ENCODE measurements at regions not wholly inside any gene's neighbourhood (a gene's known extent, or its start where the extent isn't known, plus 50 kb on each side); places are given as distances from the start of the nearest gene placed in this dataset.

DNA sequence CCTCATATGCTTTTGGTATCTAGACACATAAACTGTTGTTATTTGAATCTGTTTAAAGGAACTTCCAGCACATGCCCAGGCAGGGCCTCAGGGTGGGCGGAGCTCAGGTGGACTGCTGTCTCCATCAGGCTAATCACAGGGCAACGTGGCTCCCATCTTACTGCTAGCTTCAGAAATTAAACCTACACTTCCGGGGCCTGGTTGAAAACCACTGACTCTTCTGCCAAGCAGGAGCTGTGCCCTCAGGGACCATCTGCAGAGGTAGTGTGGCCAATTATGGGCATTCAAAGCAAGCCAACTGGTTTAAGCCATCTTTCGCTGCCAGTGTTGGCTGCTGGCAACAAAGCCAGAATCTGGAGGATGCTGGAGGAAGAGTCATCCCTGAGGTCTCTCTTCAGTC lies 97.5 kb downstream of the TMX1 start:
- no peaks in the 10 kb centered on the region for H3K4me1 ChIP-seq (ENCODE audit: control insufficient read depth, low read length)
- no peaks in the 10 kb centered on the region for H4K20me1 ChIP-seq (ENCODE audit: control insufficient read depth, insufficient read depth, low read depth, low read length)
- TF ChIP-seq EZH2phosphoT487 (IDR thresholded peaks at IDR 0.05; ENCODE audit: borderline replicate concordance, low read length): no peak
- TF ChIP-seq, protein P1, sequence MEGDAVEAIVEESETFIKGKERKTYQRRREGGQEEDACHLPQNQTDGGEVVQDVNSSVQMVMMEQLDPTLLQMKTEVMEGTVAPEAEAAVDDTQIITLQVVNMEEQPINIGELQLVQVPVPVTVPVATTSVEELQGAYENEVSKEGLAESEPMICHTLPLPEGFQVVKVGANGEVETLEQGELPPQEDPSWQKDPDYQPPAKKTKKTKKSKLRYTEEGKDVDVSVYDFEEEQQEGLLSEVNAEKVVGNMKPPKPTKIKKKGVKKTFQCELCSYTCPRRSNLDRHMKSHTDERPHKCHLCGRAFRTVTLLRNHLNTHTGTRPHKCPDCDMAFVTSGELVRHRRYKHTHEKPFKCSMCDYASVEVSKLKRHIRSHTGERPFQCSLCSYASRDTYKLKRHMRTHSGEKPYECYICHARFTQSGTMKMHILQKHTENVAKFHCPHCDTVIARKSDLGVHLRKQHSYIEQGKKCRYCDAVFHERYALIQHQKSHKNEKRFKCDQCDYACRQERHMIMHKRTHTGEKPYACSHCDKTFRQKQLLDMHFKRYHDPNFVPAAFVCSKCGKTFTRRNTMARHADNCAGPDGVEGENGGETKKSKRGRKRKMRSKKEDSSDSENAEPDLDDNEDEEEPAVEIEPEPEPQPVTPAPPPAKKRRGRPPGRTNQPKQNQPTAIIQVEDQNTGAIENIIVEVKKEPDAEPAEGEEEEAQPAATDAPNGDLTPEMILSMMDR (IDR thresholded peaks at IDR 0.05; ENCODE audit: low read depth, low read length, poor library complexity, severe bottlenecking): no peak

GRCh38 chr14:51341338-51341737 lies 101.3 kb downstream of the TMX1 start:
- no peak overlapping the region for H3K27ac ChIP-seq (ENCODE audit: low read depth, low read length)
- no peak overlapping the region for H3K4me2 ChIP-seq (ENCODE audit: low read length)
- H3K9me2 ChIP-seq (replicated peaks; ENCODE audit: control insufficient read depth, low read length): no peaks in the 10 kb centered on the region
- no peaks in the 10 kb centered on the region for H3K36me3 ChIP-seq (ENCODE audit: control insufficient read depth, low read length)
- H3K9me3 ChIP-seq (ENCODE audit: control insufficient read depth, insufficient read depth, low read length): no peaks in the 10 kb centered on the region
- no peaks in the 10 kb centered on the region for H3F3A ChIP-seq (ENCODE audit: control insufficient read depth, insufficient read depth)
- no peaks in the 10 kb centered on the region for H3K27me3 ChIP-seq (ENCODE audit: control insufficient read depth, low read length)
- TF ChIP-seq EZH2phosphoT487 (IDR thresholded peaks at IDR 0.05; ENCODE audit: borderline replicate concordance, low read length): no peak
- TF ChIP-seq, protein P1 (IDR thresholded peaks at IDR 0.05; ENCODE audit: low read depth, low read length, poor library complexity, severe bottlenecking): no peak
- H4K20me1 ChIP-seq (ENCODE audit: control insufficient read depth, insufficient read depth, low read depth, low read length): no peaks in the 10 kb centered on the region
- no peaks in the 10 kb centered on the region for H3K79me2 ChIP-seq (ENCODE audit: control insufficient read depth, low read length)
- no peak overlapping the region for H3K4me3 ChIP-seq (ENCODE audit: low read length)
- no peaks in the 10 kb centered on the region for H3K4me1 ChIP-seq (ENCODE audit: control insufficient read depth, low read length)

More for the DNA sequence above, 97.5 kb downstream of the TMX1 start:
- no peaks in the 10 kb centered on the region for H3K36me3 ChIP-seq (ENCODE audit: control insufficient read depth, low read length)
- 0 out of 2 replicates have a peak, but pooled peaks cover under 1% of the 10 kb centered on the region for H3K27me3 ChIP-seq (ENCODE audit: control insufficient read depth, low read length)
- H3K79me2 ChIP-seq (ENCODE audit: control insufficient read depth, low read length): no peaks in the 10 kb centered on the region
- no peak overlapping the region for H3K4me3 ChIP-seq (ENCODE audit: low read length)
- H3K4me2 ChIP-seq (ENCODE audit: low read length): no peak overlapping the region
- no peaks in the 10 kb centered on the region for H3K9me3 ChIP-seq (ENCODE audit: control insufficient read depth, insufficient read depth, low read length)
- no peaks in the 10 kb centered on the region for H3F3A ChIP-seq (ENCODE audit: control insufficient read depth, insufficient read depth)
- no peak overlapping the region for H3K27ac ChIP-seq (ENCODE audit: low read depth, low read length)
- no peaks in the 10 kb centered on the region for H3K9me2 ChIP-seq (replicated peaks; ENCODE audit: control insufficient read depth, low read length)

DNA sequence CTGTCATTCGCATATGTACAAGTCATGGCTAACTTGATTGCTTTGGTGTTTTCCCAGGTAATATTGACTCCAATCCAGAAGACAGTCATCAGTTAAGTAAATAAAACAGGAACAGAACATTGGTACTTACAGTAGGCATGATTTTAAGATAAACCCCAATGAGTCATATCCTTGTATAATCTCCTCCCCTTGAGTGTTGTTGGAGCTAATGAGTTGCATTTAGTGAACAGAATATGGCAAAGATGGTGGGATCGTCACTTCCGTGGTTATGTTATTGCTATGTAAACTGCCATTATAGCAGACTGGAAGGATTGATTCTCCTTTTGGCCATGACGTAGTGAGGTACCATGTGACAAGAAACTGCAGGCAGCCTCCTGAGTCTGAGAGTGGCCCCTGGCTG lies 102.2 kb downstream of the TMX1 start:
- Histone ChIP-seq H3K9me2 (replicated peaks; ENCODE audit: control insufficient read depth, low read length) (no peaks in the 10 kb centered on the region), H3K27ac (ENCODE audit: low read depth, low read length) (no peak overlapping the region), H3K4me1 (ENCODE audit: control insufficient read depth, low read length) (no peaks in the 10 kb centered on the region), H3K9me3 (ENCODE audit: control insufficient read depth, insufficient read depth, low read length) (peaks cover 3% of the 10 kb centered on the region; the same call in 1 of the 2 replicates), H3K4me3 (ENCODE audit: low read length) (no peak overlapping the region), H3K27me3 (ENCODE audit: control insufficient read depth, low read length) (no peaks in the 10 kb centered on the region), H3K36me3 (ENCODE audit: control insufficient read depth, low read length) (no peaks in the 10 kb centered on the region), H4K20me1 (ENCODE audit: control insufficient read depth, insufficient read depth, low read depth, low read length) (no peaks in the 10 kb centered on the region), H3K79me2 (ENCODE audit: control insufficient read depth, low read length) (no peaks in the 10 kb centered on the region), H3F3A (ENCODE audit: control insufficient read depth, insufficient read depth) (no peaks in the 10 kb centered on the region), H3K4me2 (ENCODE audit: low read length) (no peak overlapping the region)
- no peak for TF ChIP-seq EZH2phosphoT487 (IDR thresholded peaks at IDR 0.05; ENCODE audit: borderline replicate concordance, low read length)
- TF ChIP-seq, protein P1 (IDR thresholded peaks at IDR 0.05; ENCODE audit: low read depth, low read length, poor library complexity, severe bottlenecking): no peak

Data from DOHH2 (cell line).